ENCODE measurements at regions not wholly inside any gene's neighbourhood (a gene's known extent, or its start where the extent isn't known, plus 50 kb on each side); places are given as distances from the start of the nearest gene placed in this dataset.

DNA sequence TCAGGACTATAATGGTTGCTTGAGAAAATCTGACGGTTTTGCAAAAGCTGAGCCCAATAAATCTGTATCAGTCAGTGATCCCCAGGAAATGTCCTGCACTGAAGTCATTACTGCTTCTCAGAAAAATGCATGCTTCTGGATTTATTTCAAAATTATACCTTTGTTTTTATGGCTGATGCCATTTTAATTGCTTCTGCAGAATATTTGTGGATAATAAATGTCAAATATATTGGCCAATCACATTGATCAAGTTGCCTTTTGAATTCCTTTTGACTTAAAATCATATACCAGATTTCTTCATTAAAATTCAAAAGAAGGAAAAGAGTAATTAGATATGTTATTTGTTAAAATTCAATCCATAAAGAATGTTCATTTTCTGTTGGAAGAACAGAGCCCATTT, 842.9 kb upstream of the ADGRL4 start:
- DNase-seq, result no peak

DNA sequence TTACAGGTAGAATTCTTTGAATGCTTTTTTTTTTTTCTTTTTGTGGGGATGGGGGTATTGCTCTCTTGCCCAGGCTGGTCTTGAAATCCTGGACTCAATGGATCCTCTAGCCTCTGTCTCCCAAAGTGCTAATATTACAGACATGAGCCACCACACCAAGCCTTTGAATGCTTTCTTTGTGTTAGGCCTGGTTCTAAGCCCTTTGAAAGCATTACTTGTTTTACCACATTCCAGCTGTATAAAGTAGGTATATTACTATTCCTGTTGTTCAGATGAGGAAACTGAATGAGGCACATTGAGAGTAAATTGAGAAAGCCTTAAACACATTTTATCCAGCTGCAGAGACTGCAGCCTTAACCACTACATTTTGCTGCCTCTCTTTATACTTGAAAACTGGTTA, 841.8 kb upstream of the ADGRL4 start:
- no peak for DNase-seq

DNA sequence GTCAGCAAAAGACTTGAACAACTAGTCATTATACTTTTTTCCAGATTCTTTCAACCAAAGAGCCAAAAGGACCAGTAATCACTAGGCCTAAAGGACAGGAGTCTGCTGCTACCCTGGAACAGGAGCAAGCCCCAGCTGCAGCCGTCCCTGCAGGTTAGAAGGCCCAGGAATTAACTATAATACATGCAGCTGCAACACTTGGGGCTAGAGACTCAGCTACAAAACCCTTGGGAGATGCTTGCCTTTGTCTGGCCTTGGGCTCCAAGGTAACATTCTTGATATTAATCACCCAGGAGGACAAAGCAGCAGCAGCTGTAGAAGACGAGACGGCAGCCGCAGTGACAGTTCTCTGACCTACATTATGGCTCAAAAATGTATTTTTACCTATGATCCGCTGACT, 841.2 kb upstream of the ADGRL4 start:
- no peak for DNase-seq

DNA sequence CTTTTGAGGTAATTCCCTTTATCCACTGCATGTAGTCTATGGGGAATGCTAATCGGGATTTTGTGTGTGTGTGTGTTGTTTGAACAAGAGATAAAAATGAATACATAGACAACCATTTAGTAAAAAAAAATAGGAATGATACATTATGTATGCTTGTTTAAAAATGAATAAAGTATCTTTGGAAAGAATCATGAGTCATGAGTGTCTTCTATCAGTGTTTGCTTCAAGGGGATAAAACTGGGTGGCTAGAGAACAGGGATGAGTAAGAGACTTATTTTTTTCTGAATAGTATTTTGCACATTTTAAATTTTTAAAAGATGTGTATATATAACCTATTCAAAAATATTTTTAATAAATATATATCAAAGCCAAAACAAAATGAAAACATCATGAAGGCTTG, 839.4 kb upstream of the ADGRL4 start:
- no peak for DNase-seq

DNA sequence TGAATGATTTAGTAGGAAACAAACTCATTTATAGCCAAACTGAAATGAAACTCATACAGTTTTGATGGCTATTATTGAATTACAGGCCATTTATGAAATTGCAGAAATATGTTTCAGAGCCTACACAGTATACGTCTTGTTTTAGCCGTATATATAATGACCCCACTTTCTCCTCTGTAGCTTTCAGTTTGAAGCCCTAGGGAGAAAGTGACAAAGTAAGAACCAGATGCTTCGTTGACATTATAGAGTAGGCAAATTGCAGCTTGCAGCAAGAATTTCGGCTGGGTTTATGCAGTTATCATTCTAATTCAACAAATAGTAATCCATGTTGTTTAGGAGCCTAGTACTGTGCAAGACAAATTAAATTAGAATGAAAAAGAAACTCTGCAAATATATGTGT, 836.3 kb upstream of the ADGRL4 start:
- no peak for DNase-seq

DNA sequence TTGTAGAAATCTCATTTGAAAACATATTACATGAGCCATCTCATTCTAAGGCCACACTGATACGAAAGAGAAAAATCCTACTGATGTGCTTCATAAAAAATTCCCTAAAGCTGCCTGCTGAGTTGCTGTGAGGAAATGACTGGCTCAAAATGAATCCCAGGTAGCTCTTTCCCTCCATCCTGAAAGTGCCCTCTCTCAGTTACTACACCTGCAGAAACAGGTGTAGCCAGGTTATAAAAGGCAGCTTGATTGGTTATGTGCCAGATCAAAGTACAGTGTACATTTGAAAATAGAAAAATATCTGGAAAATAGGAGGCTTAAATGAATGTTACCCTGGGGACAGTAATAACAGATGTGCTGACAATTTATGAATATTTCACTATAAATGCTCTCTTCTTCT, 833.4 kb upstream of the ADGRL4 start:
- no peak for DNase-seq

DNA sequence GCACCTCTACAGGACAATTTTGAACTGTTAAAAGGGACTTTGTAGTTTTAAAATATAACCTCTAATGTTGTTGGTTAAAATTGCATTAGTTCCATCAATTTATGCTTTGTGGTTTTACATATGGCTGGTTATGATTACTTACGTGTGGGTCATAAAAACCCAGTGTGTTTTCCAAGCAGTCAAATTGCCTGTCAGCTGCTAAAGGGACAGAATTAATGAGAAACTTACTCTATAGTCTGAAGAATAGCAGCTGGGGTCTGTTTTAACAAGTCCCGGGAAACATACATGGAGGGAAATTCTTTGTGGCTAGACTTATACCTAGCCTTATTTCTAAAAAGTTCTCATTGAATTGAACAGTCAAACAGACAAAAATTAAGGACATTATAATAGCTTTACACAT, 820.9 kb upstream of the ADGRL4 start:
- no peak for DNase-seq

DNA sequence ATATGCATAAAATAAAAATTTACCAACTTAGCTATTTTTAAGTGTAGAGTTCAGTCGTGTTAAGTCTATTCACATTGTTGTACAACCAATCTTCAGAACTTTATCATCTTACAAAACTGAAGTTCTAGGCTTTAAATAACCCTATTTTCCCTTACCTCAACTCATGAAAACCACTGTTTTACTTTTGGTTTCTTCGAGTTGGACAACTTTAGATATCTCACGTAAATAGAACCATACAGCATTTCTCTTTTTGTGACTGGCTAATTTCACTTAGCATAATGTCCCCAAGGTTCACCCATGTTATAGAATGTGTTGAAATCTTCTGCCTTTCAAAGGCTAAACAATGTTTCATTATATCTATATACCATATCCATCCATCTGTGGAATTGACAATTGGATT, 819.0 kb upstream of the ADGRL4 start:
- DNase-seq, result no peak

DNA sequence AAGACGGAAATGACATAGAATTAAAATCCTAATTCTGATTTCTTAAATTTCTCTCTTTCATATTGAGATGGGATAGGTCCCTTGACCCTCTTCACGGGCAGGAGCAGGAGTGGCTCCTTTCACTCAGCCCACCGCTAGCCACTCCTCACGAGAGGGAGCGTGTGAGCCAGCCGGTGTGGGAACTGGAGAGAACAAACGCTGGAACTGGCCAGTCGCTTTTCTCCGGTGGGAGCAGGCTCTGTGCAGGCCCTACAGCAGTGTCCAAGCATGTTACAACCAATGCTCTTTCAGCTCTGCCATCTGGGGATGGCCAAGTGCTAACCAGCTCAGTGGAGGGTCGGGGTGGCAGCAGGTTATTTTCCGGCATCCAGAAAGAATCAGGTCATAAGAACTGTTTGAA, 815.5 kb upstream of the ADGRL4 start:
- no peak for DNase-seq

DNA sequence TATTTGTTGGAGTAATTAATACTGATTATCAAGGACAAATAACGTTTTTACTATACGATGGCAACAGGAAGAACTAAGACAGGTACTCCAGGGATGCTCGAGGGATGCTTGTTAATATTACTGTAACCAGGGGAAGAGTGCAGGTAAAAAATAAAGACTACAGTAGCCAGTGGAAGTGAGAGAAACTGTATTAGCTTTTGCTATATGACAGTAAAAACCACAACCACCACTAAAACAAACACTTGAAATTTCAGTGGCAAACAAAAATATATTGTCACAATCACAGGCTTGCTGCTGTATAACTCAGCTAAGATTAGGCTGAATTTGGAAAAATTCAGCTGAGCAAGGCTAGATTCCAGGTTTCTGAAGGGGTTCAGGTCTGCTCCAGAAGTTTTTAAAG, 812.6 kb upstream of the ADGRL4 start:
- DNase-seq, result no peak

DNA sequence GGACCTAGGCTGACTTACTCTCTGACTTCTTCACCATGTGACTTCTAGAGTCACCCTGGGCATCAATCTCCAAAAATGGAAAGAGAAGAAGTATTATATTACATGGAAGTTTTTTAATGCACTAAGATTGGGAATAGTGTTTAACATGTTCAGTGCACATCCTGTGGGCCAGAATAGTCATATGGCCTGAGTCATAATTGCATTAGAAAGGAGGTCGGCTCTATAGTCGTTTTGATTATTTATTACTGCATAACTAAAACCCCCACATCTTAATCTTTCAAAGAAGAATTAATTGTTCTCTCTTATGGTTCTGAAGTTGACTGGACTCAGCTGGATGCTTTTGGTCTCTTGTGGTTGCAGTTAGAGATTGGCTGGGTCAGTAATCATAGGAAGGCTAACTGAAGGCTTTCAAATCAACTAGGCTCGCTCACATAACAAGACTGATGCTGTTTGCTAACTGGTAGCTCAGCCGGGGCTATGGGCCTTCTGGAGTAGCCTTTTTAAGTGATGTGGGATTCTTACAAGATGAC, 810.6 kb upstream of the ADGRL4 start:
- DNase-seq, result no peak

DNA sequence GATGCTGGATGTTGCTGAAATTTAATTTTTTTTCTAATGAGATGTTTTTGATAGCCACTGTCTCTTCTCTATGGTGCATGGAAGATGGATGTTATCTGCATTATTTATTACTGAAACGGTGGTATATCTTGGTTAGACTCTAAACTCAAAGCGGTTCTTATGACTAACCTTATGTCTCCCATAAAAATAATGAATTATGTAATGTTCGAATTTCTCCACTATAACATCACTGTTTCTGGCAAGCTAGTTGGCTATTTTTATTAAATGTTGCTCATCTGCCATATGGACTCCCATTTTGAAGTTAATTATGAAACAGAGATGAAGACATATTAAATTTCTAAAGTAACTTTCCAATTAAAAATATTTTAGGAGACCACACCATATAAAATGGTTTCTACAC, 808.6 kb upstream of the ADGRL4 start:
- DNase-seq, result no peak

DNA sequence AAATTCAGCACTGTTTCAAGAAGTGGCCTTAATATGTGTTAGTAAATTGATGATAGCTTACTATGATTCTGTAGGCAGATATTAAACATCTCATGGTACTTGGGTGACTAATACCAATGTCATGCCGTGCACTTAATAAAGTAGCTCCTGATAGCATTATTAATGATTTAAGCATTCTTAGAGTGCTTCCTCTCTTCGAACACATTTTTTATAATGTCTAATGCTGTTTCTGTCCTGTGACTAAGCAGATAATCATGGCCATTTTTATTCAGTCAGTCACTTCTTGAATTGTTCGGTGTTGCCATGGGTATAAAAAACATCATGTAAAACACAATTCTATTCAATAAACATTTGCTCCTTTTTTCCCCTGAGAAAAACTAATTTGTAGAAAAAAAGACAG, 804.6 kb upstream of the ADGRL4 start:
- no peak for DNase-seq

DNA sequence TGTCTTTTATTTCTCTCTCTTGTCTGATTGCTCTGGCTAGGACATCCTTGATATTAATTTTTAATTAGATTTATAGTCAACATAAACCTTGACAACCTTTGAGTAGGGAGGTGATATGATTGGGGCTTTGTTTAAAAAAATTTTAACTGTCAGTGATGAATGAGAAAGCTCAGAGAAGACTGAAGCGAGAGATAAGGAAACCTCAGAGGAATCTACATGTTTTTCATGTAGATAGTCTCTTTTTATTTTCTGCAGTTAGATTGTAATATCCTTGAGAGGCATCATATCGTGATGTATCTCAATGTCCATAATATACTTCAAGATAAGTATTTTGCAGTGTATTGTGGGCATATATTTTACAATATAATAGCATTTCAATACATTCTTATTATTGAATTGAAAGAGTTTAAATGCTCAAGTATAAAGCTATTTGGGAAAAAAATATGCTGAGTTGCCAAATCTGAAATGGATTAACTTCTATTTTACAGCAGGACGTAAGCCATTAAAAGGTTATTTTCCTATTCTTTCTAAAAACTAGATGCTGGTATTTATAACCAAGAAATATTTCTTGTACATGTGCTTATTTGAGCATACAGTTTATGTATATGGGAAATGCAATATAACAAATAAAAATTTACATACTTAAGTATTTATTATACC, 802.4 kb upstream of the ADGRL4 start:
- DNase-seq, result no peak

DNA sequence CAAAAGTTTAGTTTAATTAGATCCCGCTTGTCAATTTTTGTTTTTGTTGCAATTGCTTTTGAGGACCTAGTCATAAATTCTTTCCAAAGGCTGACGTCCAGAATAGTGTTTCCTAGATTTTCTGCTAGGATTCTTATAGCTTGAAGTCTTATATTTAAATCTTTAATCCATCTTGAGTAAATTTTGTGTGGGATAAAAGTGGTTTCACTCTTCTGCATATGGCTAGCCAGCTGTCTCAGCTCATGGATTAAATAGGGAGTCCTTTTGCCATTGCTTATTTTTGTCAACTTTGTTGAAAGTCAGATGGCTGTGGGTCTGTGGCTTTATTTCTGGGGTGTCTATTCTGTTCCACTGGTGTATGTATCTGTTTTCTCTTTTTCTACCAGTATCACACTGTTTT, 801.3 kb upstream of the ADGRL4 start:
- DNase-seq, result no peak

DNA sequence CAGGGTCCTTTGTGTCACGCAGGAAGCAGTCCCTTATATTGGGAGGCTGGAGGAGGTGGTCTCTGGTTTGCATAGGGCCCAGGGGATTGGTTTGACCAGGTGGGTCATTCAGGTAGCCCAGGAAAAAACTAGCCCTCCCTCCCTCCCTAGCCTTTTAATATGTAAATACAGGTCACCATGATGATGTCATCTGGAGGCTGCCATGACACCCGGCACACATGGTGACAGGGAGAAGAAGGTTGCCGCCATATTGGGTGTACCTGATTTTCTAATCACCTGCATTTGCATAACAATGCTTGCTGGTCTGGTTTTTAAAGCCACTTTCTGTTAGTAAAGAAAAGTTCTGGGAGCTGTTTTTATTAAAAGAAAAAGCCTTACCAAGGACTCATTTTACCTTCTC, 791.0 kb upstream of the ADGRL4 start:
- no peak for DNase-seq

DNA sequence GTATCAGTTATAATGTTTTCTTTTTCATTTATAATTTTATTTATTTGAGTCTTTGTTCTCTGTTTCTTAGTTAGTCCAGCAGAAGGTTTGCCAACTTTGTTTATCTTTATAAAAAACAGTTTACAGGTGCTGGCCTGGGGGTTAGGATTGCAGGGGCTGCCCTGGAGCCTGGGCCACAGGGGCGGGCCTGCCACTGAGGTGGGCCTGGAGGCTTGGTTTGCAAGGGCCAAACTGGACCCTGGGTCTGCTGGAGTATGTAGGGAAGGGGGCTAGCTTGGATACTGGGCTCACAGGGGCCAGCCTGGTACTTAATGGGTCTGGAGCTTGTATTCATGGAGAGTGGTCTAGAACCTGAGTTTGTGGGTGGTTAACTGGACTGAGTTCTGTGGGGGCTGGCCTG, 789.9 kb upstream of the ADGRL4 start:
- no peak for DNase-seq

DNA sequence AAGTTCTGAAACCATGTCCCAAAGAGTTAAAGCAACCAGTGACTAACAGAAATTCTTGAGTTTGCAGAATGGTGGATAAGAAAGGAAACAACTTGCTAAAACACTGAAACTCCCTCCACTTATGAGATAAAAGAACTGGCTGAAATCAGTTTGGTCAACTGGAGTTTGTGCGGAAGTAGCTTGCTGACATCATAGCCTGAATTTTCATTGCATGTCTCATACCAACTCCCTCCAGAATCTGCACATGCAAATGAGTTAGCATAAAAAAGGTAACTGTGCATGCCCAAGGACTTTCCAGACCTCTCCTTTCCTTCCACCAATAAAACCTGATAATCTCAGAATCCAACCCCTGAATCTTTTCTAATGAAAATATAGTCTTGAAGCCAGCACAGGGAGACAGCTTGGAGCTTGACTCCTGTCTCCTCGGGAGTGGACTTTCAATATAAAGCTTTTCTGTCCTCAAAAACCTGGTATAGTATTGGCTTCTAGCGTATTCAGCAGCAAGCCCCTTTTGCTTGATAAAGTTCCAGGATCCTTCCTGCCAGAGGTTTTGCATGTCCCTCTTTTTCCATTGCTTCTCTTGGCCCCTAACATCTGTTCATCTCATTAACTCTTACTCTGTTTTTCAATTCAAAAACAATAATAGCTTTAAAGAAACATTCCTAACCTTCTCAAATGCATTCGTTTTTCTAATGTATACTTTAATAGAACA, 785.8 kb upstream of the ADGRL4 start:
- no peak for DNase-seq

DNA sequence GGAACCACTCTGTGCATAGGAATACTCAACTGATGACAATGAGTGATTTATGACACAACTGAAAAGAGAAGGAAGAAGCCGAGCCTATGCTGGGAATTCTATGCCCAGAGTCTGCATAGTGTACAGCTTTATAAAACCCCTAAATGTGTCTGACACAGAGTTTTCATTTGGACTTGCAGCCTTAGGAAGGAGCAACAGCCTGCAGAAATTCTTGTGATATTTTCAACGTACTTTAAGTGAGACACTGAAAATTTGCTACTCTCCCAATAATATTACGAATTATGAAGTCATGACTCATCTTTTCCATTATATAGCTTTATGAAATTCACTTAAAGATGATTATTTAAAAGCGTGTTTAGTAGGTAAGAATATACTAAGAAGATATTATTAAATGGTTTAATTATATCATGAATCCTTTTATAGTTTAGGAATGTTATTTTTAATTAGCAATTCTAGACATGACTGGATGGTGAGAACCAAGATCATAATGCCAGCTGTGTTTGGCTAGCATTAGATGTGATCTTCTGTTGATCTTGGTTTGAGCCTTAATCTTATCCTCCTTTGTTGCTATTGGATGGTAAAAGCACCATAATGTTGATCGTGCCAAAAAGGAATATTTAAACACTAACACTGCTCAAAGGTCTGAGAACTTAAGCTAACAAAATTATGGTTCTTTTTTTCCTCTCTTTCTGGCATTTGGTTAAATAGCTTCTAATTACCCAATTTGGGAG, 785.1 kb upstream of the ADGRL4 start:
- DNase-seq, result no peak

DNA sequence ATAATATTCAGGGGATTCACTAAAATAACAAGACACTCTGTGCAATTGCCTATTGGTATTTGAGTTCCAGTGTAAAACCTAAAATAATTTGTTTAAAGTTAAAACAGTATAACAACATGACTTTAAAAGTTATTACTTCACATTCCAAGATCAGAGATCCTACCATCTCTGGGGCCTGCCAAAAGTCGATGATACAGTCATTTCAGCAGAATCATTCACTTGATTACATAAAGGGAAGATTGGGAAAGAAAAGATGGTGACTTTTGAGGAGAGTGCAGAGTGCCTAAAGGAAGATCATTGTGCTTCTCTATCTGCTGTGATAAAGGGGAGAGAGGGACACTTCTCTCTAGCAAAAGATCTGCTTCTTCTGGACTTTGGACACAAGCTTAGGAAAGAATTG, 784.4 kb upstream of the ADGRL4 start:
- no peak for DNase-seq

DNA sequence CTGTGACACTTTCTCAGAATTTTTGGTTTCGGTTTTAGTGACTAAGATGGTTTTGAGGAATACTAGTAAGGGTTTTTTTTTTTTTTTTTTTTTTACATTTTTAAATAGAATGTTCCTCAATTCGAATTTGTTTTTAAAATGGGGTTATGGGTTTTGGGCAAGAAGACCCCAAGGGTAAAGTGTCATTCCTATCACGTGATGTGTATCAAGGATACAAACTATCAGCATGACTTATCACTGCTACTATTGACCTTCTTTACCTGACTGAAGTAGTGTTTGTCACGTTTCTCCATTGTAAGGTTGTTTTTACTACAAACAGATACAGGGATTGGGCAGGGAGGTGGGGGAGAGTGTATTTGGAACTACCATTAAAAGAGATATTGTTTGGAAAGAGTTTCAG, 781.1 kb upstream of the ADGRL4 start:
- no peak for DNase-seq

DNA sequence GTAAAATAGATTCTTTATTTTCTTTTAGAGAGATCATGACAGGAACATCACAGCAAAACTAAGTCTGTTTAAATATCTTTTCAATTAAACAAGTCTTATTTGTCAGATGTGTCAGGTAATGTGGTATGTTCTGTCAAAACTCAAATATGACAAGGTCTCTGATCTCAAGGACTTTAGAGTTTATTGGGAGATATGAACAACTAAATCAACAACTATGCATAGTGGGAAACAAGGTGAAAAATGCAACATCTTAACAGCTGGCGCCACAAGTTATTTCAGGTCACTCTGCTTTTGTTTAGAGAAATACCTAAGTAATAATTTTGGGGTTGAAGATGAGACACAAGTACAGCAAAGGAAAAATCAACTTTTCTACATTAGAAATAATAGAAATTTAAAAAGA, 779.4 kb upstream of the ADGRL4 start:
- no peak for DNase-seq

DNA sequence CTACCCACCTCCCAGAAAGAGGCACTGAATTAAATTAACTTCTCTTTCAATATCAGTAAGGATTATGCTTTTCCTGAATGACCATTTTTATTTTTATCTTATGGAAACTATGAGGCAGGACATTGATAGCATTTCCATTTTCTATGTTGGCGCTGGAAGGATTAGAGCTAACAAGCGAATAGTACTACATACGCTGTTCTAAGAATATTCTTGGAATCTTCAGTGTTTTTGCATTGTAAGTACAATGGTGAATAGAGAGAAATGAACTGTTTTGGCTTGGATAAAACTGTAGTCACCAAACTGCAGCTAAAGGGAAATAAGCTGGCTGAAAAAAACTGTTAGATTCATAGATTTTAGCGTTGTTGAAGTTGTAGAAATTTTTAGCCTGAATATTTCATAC, 779.0 kb upstream of the ADGRL4 start:
- DNase-seq, result no peak

DNA sequence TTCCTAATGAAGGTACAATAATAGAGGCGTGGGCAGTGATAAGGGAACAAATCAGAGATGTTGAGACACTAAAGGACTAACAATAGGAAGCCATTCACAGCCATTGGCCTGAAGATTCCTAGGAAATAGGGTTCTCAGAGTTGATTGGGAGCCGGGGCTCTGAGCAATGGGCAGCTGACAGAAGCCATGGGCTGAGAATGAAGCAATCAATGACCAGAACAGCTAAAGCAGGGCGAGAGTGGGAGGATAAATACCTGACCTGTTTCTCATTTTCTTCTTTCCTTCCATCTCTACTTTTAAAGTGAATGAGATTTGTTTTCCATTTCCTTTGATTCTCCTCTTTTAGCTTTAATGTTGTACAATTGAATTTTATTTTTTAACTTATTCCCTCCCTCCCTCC, 774.7 kb upstream of the ADGRL4 start:
- DNase-seq, result no peak
